ENCODE measurements at regions not wholly inside any gene's neighbourhood (a gene's known extent, or its start where the extent isn't known, plus 50 kb on each side); places are given as distances from the start of the nearest gene placed in this dataset.

DNA sequence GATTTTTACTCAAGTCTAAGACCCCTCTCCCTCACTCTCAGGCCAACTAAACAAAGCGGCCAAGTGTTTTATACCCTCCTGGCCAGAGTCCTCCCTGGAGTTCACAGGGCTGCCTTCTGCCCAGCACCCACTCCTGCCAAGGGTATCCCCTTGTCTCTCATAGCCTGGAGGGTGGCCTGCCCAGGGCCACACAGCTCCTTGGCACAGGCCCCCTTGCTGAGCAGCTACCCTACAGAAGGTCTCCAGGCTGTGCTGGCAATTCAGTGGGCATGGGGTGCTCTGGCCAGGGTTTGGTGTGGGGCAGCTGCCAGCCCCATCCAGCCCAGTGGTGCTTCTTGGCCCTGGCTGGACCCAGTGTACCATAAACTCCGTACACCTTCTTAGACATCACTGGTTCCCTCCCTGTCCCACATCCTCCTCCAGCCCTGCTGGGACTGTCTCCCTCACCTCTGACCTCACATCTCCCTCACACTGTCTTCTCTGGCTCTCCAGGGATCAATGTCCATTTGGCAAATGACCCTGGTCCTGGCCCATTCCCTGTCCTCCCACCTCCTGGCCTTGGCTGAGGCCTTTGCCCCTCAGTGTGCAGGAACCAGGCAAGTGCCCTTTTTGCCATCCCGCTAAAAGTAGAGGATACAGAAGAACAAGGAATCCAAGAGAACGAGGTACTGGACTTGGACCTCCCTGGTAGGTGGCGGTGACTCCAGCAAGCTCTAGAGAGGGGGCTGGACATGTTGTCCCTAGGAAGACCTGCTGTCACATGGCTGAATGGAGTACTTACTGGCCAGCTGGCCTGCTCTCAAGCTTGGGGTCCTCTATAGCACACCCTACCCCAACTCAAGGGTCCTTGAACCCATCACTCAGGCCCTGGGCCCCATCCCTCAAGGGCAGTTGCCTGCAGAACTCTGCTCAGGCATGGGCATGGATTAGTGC is 50.0 kb upstream of the TRPM1 start:
- TF ChIP-seq CTCF (IDR thresholded peaks at IDR 0.05; ENCODE audit: insufficient read depth, low read length): no peak
- DNase-seq (ENCODE audit: low read depth): no peak
- no peak overlapping the region for H3K4me3 ChIP-seq (ENCODE audit: low read depth, low read length)

DNA sequence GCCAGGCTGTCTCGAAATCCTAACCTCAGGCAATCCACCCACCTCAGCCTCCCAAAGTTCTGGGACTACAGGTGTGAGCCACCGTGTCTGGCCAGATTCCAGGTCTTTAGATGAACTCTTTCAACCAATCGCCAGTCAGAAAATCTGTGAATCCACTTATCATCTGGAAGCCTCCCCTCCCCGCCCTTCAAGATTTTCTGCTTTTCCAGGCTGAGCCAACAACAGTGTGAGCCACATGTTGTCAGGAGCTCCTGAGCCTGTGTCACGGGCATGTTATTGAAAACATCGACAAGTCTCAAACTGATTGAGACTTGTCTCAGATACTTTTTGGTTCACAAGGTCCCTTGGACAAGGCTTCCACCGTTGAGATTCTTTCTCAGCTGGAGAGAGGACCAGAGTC is 52.0 kb upstream of the TRPM1 start:
- no peak for TF ChIP-seq CTCF (IDR thresholded peaks at IDR 0.05; ENCODE audit: insufficient read depth, low read length)
- no peak overlapping the region for H3K4me3 ChIP-seq (ENCODE audit: low read depth, low read length)
- DNase-seq (ENCODE audit: low read depth): no peak

DNA sequence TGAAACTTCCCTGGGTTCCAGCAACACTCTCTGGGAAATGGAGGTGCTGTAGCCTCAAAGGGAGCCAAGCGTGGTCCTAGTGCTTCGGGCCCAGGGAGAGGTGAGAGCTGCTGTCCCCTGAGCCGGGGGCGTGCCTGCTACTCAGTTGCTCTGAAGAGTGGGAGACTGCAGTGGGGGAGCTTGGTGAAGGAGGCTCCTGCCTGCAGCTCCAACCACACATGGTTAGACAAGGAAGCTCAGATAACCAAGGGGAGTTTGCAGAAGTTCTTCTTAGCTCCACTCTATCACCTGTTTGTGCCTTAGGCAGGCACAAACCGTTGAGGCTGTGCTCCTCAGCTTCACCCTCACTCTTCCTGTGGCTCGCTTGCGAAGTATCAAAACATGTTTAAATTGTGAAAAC is 53.6 kb upstream of the TRPM1 start:
- DNase-seq (ENCODE audit: low read depth): no peak
- no peak overlapping the region for H3K4me3 ChIP-seq (ENCODE audit: low read depth, low read length)
- TF ChIP-seq CTCF (IDR thresholded peaks at IDR 0.05; ENCODE audit: insufficient read depth, low read length): no peak

DNA sequence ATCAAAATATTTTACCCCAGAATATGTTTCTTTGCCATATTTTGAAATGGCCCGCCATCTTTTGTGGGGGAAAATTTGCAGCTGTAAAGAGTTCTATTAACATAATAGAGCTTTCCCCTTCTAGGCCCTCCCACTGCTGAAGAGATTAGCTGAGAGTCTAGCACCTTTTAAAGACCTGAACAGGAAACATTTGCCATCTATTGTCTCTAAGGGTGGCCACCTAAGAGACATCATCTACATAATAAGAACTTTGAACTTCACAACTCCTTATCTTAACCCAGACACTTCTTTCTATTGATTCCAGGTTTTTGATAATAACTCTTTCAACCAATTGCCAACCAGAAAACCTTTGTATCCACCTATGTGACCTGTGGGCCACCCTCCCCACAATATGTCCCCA is 54.7 kb upstream of the TRPM1 start:
- no peak for DNase-seq (ENCODE audit: low read depth)

DNA sequence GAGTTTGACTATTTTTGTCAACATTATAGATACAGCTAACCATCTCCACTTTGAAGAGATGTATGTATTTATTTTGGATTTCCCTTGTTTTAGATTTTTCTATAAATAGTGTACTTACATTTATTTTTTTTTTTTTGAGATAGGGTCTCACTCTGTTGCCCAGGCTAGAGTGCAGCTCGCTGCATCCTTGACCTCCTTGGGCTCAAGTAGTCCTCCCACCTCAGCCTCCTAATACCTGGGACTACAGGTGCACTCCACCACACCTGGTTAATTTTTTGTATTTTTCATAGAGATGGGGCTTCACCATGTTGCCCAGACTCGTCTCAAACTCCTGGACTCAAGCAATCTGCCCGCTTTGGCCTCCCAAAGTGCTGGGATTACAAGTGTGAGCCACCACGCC is 55.3 kb upstream of the TRPM1 start:
- no peak for DNase-seq (ENCODE audit: low read depth)

More for the DNA sequence above, 54.7 kb upstream of the TRPM1 start:
- H3K4me3 ChIP-seq (ENCODE audit: low read depth, low read length): no peak overlapping the region
- no peak for TF ChIP-seq CTCF (IDR thresholded peaks at IDR 0.05; ENCODE audit: insufficient read depth, low read length)

DNA sequence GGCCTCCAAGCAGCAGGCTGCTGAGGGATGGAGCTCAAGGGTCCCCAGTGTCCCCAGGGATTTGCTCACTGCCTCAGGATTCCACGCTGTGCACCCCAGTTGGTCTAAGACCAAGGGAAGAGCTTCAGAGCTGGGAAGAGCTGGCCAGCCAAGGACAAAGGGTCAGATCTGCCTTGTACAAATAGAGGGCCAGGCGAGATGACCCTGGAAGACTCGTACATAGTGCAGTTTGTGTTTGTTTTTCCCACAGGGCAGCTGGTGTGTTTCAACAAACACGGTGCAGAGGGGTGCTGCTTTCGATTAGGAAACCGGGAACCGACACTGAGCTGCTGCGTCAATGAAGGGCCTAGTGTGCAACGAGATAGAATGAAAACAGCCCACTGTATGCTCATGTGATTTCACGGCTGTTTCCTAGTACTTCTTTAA is 56.1 kb upstream of the TRPM1 start:
- H3K4me3 ChIP-seq (ENCODE audit: low read depth, low read length): no peak overlapping the region
- DNase-seq (ENCODE audit: low read depth): no peak
- TF ChIP-seq CTCF (IDR thresholded peaks at IDR 0.05; ENCODE audit: insufficient read depth, low read length): no peak

More for the DNA sequence above, 55.3 kb upstream of the TRPM1 start:
- no peak for TF ChIP-seq CTCF (IDR thresholded peaks at IDR 0.05; ENCODE audit: insufficient read depth, low read length)
- H3K4me3 ChIP-seq (ENCODE audit: low read depth, low read length): no peak overlapping the region
